Suprapubic skin (tissue), 3 donors: ENCODE measurements at regions not wholly inside any gene's neighbourhood (a gene's known extent, or its start where the extent isn't known, plus 50 kb on each side); places are given as distances from the start of the nearest gene placed in this dataset.

Experiments
- EP300 ChIP-seq: sonication (generic); formaldehyde crosslinking; IDR thresholded peaks from one replicate; pipeline ENCODE4 v1.6.1; 2017; ENCODE audit warnings: antibody characterized with exemption
- POLR2A ChIP-seq, 2 donors: fragments of 450-650 bp; IDR thresholded peaks; one replicate each; pipeline ENCODE4 v1.6.1; 2017; ENCODE audit warnings: antibody characterized with exemption in 2 of 2, mild to moderate bottlenecking in 2 of 2, moderate library complexity in 2 of 2
- TF ChIP-seq, protein P1 (sequence below), 2 donors: fragments of 200-600 bp in 1 of 2; fragments of 450-650 bp in 1 of 2; sonication (generic) in 1 of 2; IDR thresholded peaks; one replicate each; pipeline ENCODE4 v1.5.1; 2016 to 2019; ENCODE audit warnings: antibody characterized with exemption in 2 of 2, mild to moderate bottlenecking in 1 of 2, moderate library complexity in 1 of 2

- TF ChIP-seq, protein P1, sequence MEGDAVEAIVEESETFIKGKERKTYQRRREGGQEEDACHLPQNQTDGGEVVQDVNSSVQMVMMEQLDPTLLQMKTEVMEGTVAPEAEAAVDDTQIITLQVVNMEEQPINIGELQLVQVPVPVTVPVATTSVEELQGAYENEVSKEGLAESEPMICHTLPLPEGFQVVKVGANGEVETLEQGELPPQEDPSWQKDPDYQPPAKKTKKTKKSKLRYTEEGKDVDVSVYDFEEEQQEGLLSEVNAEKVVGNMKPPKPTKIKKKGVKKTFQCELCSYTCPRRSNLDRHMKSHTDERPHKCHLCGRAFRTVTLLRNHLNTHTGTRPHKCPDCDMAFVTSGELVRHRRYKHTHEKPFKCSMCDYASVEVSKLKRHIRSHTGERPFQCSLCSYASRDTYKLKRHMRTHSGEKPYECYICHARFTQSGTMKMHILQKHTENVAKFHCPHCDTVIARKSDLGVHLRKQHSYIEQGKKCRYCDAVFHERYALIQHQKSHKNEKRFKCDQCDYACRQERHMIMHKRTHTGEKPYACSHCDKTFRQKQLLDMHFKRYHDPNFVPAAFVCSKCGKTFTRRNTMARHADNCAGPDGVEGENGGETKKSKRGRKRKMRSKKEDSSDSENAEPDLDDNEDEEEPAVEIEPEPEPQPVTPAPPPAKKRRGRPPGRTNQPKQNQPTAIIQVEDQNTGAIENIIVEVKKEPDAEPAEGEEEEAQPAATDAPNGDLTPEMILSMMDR (IDR thresholded peaks at IDR 0.05), result no peak
- TF ChIP-seq POLR2A (IDR thresholded peaks at IDR 0.05) (no peak), EP300 (no peak)
Measured at GRCh38 chr7:94249631-94250030, 145.1 kb upstream of the COL1A2 start.
